Thyroid gland (tissue), 4 donors: ENCODE measurements at regions not wholly inside any gene's neighbourhood (a gene's known extent, or its start where the extent isn't known, plus 50 kb on each side); places are given as distances from the start of the nearest gene placed in this dataset.

ENCODE experiments used
- CTCF ChIP-seq, 6 experiments: fragments of 200-600 bp in 3 of 6; fragments of 450-650 bp in 3 of 6; sonication (generic) in 3 of 6; IDR thresholded peaks; one replicate each; pipeline ENCODE4 v1.5.1; 2016 to 2019; ENCODE audit warnings: antibody characterized with exemption in 6 of 6, mild to moderate bottlenecking in 2 of 6, inconsistent platforms in 1 of 6, moderate library complexity in 1 of 6
- POLR2A ChIP-seq, 2 donors: fragments of 450-650 bp; IDR thresholded peaks; one replicate each; pipeline ENCODE4 v1.6.1; 2017; ENCODE audit warnings: antibody characterized with exemption in 2 of 2, mild to moderate bottlenecking in 2 of 2, moderate library complexity in 1 of 2

DNA sequence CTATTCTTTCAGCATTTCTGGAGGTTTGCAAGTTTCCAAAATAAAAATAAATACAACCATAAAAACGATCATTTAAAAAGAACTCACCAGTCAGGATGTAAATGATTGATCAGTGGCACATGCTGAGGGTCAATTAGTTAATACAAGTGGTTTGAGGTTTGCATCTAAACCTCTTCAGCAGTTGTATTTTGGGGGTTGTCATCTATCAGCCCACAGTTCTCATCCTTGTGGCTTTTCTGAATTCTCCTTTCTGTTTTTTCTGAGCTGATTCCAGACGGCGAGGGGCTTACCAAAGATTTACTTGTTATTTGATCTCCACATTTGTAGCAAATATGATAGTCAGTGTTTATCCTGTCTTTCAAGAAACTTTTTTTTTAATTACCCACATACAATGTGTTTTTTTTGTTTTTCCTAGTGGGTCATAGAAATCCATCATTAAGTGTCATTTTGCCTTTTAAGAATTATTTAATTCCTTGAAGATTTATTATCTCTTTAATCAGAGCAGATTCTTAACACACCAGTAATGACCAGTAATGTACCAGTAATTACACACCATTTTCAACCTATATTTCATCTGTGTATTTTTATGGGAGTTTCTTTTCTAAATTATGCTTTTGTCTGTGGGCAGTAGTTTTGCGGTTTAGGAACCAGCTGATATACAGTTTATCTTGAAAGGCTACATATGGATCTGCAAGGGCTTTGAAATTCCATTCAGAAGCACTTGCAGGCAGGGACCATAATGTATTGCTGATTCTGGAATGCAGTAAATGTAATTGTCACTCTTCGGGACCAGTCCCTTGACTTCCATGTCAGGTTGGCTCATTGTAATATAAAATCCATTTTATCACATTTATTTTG lies 56.3 kb upstream of the DAAM1 start:
- TF ChIP-seq CTCF (IDR thresholded peaks at IDR 0.05) (no peak), POLR2A (IDR thresholded peaks at IDR 0.05) (no peak)
